BJ (cell line): ENCODE measurements at regions not wholly inside any gene's neighbourhood (a gene's known extent, or its start where the extent isn't known, plus 50 kb on each side); places are given as distances from the start of the nearest gene placed in this dataset. TPM values are rescaled to one million over a fixed set of nuclear protein-coding genes. Genes with fewer than 3 reads are reported as not detected.

Experiments
- CTCF ChIA-PET: fragments of 350-600 bp; formaldehyde crosslinking; extraction: SDS; loops from one replicate; lab custom pipeline; 2021; ENCODE audit warnings: antibody characterized with exemption, inconsistent platforms; lab: Yijun Ruan, JAX
- POLR2A ChIA-PET: fragments of 300-600 bp; sonication (Branson Sonifier 250); formaldehyde crosslinking; extraction: SDS; loops from one replicate; lab custom pipeline; 2021; ENCODE audit warnings: antibody characterized with exemption; lab: Charles Lee
- DNase-seq: peaks from one replicate; pipeline ENCODE4 v3.0.0-alpha.2; 2011; ENCODE audit warnings: low read depth
- H3K27me3 ChIP-seq: 2 replicates; pipeline ENCODE4 v1.6.0; 2011; ENCODE audit warnings: low read length; ENCODE audit not compliant: control insufficient read depth, insufficient read depth
- H3K36me3 ChIP-seq: 2 replicates; pipeline ENCODE4 v1.5.1; 2011; ENCODE audit warnings: low read length; ENCODE audit not compliant: control insufficient read depth, insufficient read depth
- H3K4me3 ChIP-seq: 2 replicates; pipeline ENCODE4 v1.5.1; 2011; ENCODE audit warnings: low read depth, mild to moderate bottlenecking, control low read depth, low read length
- CTCF ChIP-seq: IDR thresholded peaks from 2 replicates; pipeline ENCODE4 v1.5.1; 2011; ENCODE audit warnings: low read depth, mild to moderate bottlenecking, control low read depth, inconsistent platforms, low read length, moderate library complexity; ENCODE audit not compliant: insufficient read depth
- small RNA-seq: library from RNA; depleted of rRNA; stranded (forward); fragments of <200 nt; gene quantifications from one replicate; pipeline ENCODE3, GENCODE V24; 2012; ENCODE audit warnings: low replicate concordance, low read depth; ENCODE audit not compliant: insufficient read length

GRCh38 chr2:161571051-161571429, 53.2 kb upstream of the SLC4A10 start:
- H3K27me3 ChIP-seq: no peaks in the 10 kb centered on the region
- DNase-seq: no peak
- POLR2A ChIA-PET: no interaction called here
- no peaks in the 10 kb centered on the region for H3K36me3 ChIP-seq
- TF ChIP-seq CTCF: no peak
- no peak overlapping the region for H3K4me3 ChIP-seq
- CTCF ChIA-PET: interaction anchor here (0.8 to 1.5 kb wide), 3 partner anchors 11 to 730 kb away, joined by 3 read pairs; no protein-coding TSS in a partner anchor

Small RNA genes lying in the stretch of these regions (small RNA-seq; reads per million reads assigned to genes)
- gene RF01210: not detected
